T47D (cell line): ENCODE measurements at regions not wholly inside any gene's neighbourhood (a gene's known extent, or its start where the extent isn't known, plus 50 kb on each side); places are given as distances from the start of the nearest gene placed in this dataset.
"Not testable (repeated sequence)": the region's sequence is repeated elsewhere in the genome, so short reads cannot be mapped to it uniquely, and the experiment has no call there.

Source experiments
- DNase-seq, 2 experiments: peaks; one replicate each; pipeline versions ENCODE4 v3.0.0 to v3.0.0-alpha.2; 2011 to 2012; ENCODE audit warnings: low read depth in 1 of 2, low spot score in 1 of 2
- JUND ChIP-seq: IDR thresholded peaks from 2 replicates; pipeline ENCODE4 v1.6.1; 2012; ENCODE audit warnings: low read depth
- in situ Hi-C: cut with HindIII; loops from 2 replicates; pipeline ENCODE4 v1.10.0; 2016; ENCODE audit warnings: low sequenced_read_pairs, low pct_unique_long_range_greater_than_20kb

- DNase-seq, result no peak
- no peak for TF ChIP-seq JUND
- in situ Hi-C loops, result no loop called here
These were observed 228.1 kb upstream of the FAT3 start for GRCh38 chr11:91996526-91996925.

DNA sequence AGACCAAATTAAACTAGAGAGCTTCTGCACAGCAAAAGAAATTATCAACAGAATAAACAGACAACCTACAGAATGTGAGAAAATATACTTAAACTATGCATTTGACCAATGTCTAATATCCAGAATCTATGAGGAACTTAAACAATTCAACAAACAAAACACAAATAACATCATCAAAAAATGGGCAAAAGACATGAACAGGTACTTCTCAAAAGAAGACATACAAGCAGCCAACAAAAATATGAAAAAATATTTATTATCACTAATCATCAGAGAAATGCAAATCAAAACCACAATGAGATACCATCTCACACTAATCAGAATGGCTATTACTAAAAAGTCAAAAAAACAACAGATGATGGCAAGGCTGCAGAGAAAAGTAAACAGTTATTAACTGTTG is 236.2 kb upstream of the FAT3 start:
- DNase-seq, in situ Hi-C loops: not testable (repeated sequence)

DNA sequence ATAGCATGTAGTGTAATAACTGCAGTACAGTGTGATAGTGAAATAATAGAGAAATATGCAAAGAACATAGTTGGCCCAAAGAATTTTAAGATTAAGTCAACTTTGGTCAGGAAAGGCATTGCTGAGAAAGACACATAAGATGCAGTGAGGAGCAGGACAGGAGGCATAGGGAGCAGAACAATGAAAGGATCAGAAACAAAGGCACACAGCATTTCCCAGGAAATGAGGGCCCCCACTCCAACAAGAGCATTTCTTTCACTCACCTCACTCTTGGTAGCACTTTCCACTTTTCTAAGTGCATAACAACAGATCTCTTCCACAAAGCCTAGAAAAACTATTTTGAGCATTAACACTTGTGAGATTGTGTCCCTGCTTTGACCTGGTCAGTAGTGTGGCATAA is 238.4 kb upstream of the FAT3 start:
- no peak for DNase-seq
- in situ Hi-C loops, result no loop called here
- no peak for TF ChIP-seq JUND

- DNase-seq, result no peak
- in situ Hi-C loops, result no loop called here
- no peak for TF ChIP-seq JUND
These were observed 240.5 kb upstream of the FAT3 start for GRCh38 chr11:91984033-91984584.

DNA sequence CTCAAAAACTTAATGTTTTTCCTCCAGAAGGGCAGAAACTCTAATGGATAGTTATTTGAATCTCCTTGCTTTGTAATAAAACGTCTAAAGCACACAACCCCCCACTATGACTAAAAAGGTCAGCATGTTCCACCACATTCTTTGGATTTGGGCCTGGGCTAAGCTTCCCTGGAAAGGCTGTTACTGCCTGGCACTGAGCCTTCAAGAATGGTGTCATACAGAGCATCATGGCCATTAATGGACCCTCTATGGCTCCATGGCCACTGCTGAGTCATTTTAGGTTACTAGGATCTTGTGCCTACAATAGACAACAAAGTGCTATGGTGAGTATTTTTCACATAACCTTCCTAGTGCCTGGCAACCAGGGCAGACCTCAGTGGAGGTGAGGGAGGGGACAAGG is 242.6 kb upstream of the FAT3 start:
- peak; percentile 64; the same call in 1 of the 2 replicates for TF ChIP-seq JUND
- DNase-seq, result peak in 1 of 2 experiments; percentile 80

DNA sequence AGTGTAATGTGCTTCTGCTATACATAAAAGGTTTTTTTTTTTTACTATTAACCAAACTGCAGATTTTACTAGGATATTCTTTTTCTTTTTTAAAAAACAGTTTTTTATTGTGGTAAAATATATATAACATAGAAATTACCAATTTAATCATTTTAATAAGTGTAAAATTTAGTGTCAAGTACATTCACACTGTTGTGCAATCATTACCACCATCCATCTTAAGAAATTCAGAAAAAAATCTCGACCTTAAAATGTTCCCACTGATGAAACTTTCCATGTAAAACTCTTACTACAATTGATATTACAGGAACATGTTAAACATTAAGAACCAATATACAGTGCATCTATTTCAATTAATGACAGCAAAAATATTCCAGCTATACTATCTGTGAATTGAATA is 244.8 kb upstream of the FAT3 start:
- TF ChIP-seq JUND, result no peak
- in situ Hi-C loops, result no loop called here
- no peak for DNase-seq

More for the DNA sequence above, 242.6 kb upstream of the FAT3 start:
- in situ Hi-C loops, result no loop called here

- in situ Hi-C loops, result no loop called here
- peak; percentile 18 to 77 for DNase-seq
- TF ChIP-seq JUND, result peak; percentile 72
These were observed 245.9 kb upstream of the FAT3 start for GRCh38 chr11:91978747-91979146.

GRCh38 chr11:91972665-91973266 is 251.9 kb upstream of the FAT3 start:
- in situ Hi-C loops, result no loop called here
- no peak for TF ChIP-seq JUND
- DNase-seq, result peak in 1 of 2 experiments; percentile 77

GRCh38 chr11:91970624-91971023 is 254.0 kb upstream of the FAT3 start:
- DNase-seq, result no peak
- in situ Hi-C loops, result no loop called here
- no peak for TF ChIP-seq JUND

DNA sequence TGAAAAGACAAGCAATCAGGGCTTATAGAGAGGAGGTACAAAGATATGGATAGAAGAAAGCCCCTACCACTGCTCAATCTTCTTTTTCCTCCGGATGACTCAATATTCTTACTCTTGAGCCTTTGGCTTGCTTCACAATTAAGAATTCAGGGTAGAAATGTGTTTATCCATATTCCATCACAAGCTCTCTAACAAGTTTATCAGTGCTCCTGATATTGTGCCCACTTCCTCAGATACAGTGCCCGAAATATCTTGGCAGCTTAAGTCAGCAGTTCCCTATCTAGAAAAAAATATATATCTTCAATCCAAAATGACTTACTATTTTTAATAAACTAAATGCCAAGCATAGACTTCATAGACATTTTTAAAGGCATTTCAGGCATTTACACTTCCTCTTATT is 255.1 kb upstream of the FAT3 start:
- no peak for DNase-seq
- in situ Hi-C loops, result no loop called here
- TF ChIP-seq JUND, result no peak

DNA sequence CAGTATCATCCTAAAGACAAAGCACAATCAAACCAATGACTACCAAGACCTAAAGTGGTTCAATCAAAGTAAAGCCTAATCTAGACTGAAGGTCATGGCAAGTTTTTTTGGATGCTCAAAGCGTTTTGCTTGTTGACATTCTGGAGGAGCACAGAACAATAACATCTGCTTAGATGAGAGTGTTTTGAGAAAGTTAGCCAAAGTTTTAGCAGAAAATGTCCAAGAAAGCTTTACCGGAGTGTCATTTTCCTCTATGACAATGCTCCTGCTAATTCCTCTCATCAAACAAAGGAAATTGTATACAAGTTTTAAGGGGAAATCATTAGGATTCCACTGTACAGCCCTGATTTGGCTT is 256.9 kb upstream of the FAT3 start:
- TF ChIP-seq JUND, result no peak
- DNase-seq, result no peak
- in situ Hi-C loops, result no loop called here

DNA sequence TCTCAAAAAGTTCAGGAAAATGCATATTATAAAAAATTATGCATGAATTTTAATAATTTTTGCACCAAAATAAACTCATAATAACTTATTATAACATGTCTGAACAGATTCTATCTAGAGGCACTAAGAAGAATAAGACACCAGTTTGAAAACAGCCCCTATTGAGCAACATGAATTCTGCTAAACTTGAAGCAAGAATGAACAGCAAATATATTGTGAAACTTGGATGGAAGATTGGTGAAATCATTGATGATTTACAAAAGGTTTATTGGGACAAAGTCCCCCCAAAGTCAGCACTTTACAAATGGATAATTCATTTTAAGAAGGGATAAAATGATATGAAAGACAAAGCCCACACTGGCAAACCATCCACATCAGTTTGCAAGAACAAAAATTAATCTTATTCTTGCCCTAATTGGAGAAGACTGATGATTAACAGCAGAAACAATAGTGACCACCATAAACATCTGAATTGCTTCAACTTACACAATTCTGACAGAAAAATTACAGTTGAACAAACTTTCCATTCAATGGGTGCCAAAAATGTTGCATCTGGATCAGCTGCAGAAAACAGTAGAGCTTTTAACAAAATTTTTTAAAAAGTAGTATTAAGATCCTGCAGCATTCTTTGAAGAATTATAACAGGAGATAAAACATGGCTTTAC is 257.5 kb upstream of the FAT3 start:
- no peak for TF ChIP-seq JUND
- no peak for DNase-seq
- in situ Hi-C loops, result no loop called here

DNA sequence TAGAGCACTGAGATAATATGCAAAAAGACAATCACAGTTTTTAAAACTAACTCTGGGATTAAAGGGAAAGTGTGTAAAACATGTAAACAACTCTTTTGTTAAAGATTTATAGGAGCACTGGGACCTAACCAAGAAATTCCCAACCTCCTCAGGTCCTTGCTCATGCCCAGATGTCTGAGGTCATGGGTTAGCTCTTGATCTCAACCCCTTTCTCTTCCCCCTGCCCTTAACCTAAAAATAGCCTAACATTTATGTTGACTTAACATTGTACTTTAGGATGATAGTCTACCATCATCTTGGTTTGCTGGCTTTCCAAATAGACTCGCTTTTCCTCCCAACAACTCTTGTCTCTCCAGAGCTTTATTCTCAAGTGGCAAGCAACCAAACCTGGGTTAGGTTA is 258.2 kb upstream of the FAT3 start:
- in situ Hi-C loops, result no loop called here
- TF ChIP-seq JUND, result no peak
- no peak for DNase-seq

DNA sequence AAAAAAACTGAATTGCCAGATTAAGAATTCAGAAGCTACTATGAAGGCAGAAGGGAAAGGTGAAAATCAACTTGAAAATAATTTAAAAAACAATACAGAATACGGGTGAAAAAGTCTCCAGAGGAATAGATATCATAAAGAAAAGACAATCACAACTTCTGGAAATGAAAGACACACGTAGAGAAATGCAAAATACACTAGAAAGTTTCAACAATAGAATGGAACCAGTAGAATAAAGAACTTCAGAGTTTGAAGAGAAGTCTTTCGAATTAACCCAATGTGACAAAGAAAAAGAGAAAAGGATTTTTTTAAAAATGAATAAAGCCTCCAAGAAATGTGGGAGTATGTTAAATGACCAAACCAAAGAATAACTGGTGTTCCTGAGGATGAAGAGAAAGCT is 263.8 kb upstream of the FAT3 start:
- no peak for TF ChIP-seq JUND
- DNase-seq, result no peak
- in situ Hi-C loops, result no loop called here
